Activated CD4-positive, alpha-beta T cell treated with anti-CD3 and anti-CD28 coated beads, Interleukin-2, amount 10 ng/mL, durations not matched to agents 7 days and 5 days (primary cell): ENCODE measurements at regions not wholly inside any gene's neighbourhood (a gene's known extent, or its start where the extent isn't known, plus 50 kb on each side); places are given as distances from the start of the nearest gene placed in this dataset.

ENCODE experiments used
- CTCF ChIA-PET: fragments of 350-600 bp; sonication (Branson Sonifier 250); formaldehyde crosslinking; loops from one replicate; lab custom pipeline; 2021; ENCODE audit warnings: antibody characterized with exemption; lab: Charles Lee
- POLR2A ChIA-PET: fragments of 350-600 bp; sonication (Branson Sonifier 250); formaldehyde crosslinking; loops from one replicate; lab custom pipeline; 2021; ENCODE audit warnings: antibody characterized with exemption; lab: Charles Lee
- DNase-seq: peaks from one replicate; pipeline ENCODE4 v3.0.0-alpha.2; 2020
- H3K27ac Mint-ChIP-seq: one replicate; pipeline ENCODE4 v1.8.0; 2021; ENCODE audit warnings: mild to moderate bottlenecking, moderate library complexity, mixed read lengths
- H3K27me3 Mint-ChIP-seq: one replicate; pipeline ENCODE4 v1.8.0; 2021; ENCODE audit warnings: mixed read lengths
- H3K36me3 Mint-ChIP-seq: one replicate; pipeline ENCODE4 v1.8.0; 2021; ENCODE audit warnings: low read depth, mixed read lengths
- H3K4me1 Mint-ChIP-seq: one replicate; pipeline ENCODE4 v1.8.0; 2021; ENCODE audit warnings: mixed read lengths
- H3K4me3 Mint-ChIP-seq: one replicate; pipeline ENCODE4 v1.8.0; 2021; ENCODE audit warnings: mild to moderate bottlenecking, moderate library complexity, mixed read lengths
- H3K9me3 Mint-ChIP-seq: one replicate; pipeline ENCODE4 v1.8.0; 2021; ENCODE audit warnings: mixed read lengths

DNA sequence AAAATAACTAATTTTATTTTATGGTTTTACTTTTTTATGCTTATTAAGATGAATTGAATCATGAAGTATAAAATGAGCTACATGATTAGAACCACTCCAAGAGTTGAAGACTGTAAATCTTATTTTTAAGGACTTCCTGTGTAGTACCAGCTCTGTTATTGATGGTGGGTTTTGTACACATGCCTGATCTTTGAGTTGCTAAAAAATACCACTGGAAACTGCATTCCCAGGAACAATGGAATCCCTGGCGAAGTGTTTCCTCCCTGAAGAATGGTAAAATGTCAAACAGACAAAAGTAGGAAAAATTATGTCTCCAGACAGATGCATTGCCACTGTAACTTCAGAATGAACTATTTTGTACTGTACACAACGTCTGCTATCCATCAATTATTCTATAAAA lies 935.4 kb upstream of the TENM3 start:
- no peak for DNase-seq
- ChIA-PET POLR2A (interaction anchor here (0.6 kb wide), 1 partner anchor 35 kb away, joined by 3 read pairs; no protein-coding TSS in a partner anchor), CTCF (no interaction called here)
- Mint-ChIP-seq H3K27me3 (no peaks in the 10 kb centered on the region), H3K4me3 (no peak overlapping the region), H3K9me3 (no peaks in the 10 kb centered on the region), H3K27ac (no peak overlapping the region), H3K36me3 (no peaks in the 10 kb centered on the region), H3K4me1 (no peaks in the 10 kb centered on the region)

DNA sequence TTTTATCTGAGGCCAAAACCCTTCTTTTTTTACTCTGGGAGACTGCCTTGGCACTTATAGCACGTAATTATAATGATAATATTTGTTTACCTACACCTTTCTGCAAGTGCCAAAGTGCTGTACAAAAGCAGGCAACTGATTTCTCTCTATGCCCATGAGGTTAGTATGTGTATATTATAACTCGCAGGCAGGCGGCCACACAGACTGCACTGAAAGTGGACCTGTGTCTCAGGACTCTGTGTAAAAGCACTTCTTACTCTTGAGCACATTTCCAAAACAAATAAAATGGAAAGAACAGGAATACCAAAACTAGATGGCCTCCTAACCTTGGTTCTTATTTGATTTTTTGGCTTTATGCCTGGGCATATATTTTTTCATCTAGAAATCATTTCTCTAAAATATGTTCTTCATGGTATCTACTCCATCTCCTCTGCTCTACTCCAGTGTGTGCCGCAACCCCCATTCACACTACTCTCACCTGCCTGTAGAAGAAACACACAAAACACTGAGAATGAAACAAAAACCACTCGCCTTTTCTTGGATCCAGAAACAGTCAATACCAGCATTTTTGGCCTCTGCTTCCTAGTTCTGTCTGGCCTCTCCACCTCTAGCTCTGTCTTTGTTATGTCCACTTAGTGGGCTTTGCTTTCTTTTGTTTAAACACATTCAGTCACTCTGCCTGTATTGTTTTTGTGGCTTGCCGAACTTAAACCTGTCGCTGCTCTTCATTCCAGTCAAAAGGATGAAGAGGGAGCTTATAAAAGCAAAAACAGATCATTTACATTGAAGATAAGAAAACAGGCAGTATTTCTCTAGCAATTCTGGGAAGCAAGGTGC lies 934.5 kb upstream of the TENM3 start:
- H3K4me3 Mint-ChIP-seq: no peak overlapping the region
- H3K27ac Mint-ChIP-seq: no peak overlapping the region
- no peaks in the 10 kb centered on the region for H3K36me3 Mint-ChIP-seq
- ChIA-PET POLR2A (no interaction called here), CTCF (no interaction called here)
- H3K4me1 Mint-ChIP-seq: no peaks in the 10 kb centered on the region
- DNase-seq: no peak
- no peaks in the 10 kb centered on the region for H3K27me3 Mint-ChIP-seq
- no peaks in the 10 kb centered on the region for H3K9me3 Mint-ChIP-seq

- DNase-seq: no peak
- Mint-ChIP-seq H3K27me3 (no peaks in the 10 kb centered on the region), H3K36me3 (no peaks in the 10 kb centered on the region), H3K4me1 (no peaks in the 10 kb centered on the region), H3K27ac (no peak overlapping the region), H3K4me3 (no peak overlapping the region), H3K9me3 (no peaks in the 10 kb centered on the region)
- CTCF ChIA-PET: no interaction called here
- POLR2A ChIA-PET: no interaction called here
Measured at GRCh38 chr4:181312066-181312465, 931.1 kb upstream of the TENM3 start.

DNA sequence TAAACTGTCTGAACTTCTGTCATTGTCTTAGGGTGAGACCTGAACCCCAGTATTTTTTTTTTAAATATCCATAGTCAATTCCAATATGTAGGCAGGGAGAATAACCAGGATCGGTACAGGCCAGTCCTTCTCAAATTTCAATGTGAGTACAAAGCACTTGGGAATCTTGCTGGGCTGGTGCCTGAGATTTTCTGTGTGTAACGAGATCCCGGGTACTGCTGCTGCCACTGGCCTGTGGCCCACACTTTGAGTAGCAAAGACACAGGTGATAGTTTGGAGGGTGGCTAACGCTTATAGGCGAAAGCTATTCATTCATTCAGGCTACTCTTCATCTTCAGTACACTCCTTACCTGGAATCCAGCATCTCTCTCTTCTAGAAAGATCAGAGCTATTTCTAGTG lies 923.6 kb upstream of the TENM3 start:
- no peak for DNase-seq
- ChIA-PET POLR2A (no interaction called here), CTCF (no interaction called here)
- H3K27me3 Mint-ChIP-seq: no peaks in the 10 kb centered on the region
- H3K36me3 Mint-ChIP-seq: no peaks in the 10 kb centered on the region
- H3K4me1 Mint-ChIP-seq: no peaks in the 10 kb centered on the region
- H3K9me3 Mint-ChIP-seq: no peaks in the 10 kb centered on the region
- no peak overlapping the region for H3K27ac Mint-ChIP-seq
- no peak overlapping the region for H3K4me3 Mint-ChIP-seq

- ChIA-PET POLR2A (no interaction called here), CTCF (no interaction called here)
- Mint-ChIP-seq H3K36me3 (no peaks in the 10 kb centered on the region), H3K27me3 (no peaks in the 10 kb centered on the region), H3K27ac (no peak overlapping the region), H3K9me3 (peaks cover 6% of the 10 kb centered on the region), H3K4me3 (no peak overlapping the region), H3K4me1 (no peaks in the 10 kb centered on the region)
- no peak for DNase-seq
Measured at GRCh38 chr4:181323061-181323460, 920.1 kb upstream of the TENM3 start.

DNA sequence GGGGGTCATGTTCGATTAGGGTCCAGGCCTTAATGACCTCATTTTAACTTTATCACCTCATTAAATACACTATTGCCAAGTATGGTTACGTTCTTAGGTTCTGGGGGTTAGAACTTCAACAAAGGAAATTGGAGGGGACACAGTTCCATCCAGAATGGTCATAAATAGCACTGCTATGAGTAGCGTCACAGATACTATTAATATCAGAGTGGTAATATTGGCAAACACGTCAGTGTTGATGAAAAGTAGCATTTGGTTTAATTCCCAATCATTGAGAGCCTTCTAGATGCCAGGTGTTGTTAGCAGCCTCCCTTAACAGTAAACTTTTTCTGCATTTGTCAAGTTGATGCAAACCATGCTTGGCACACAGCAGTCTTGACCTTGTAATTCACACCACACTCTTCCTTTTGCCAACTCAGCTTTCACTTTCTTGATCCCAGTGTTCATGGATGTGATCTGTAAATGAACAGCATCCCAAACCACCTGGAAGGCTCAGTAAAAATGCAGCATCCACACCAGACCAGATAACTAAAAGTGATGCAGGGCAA lies 912.5 kb upstream of the TENM3 start:
- Mint-ChIP-seq H3K9me3 (peaks cover 10% of the 10 kb centered on the region), H3K4me1 (no peaks in the 10 kb centered on the region), H3K27me3 (no peaks in the 10 kb centered on the region), H3K4me3 (no peak overlapping the region), H3K36me3 (no peaks in the 10 kb centered on the region), H3K27ac (no peak overlapping the region)
- POLR2A ChIA-PET: no interaction called here
- CTCF ChIA-PET: no interaction called here
- DNase-seq: no peak

- Mint-ChIP-seq H3K4me1 (no peaks in the 10 kb centered on the region), H3K27ac (no peak overlapping the region), H3K9me3 (peaks cover 10% of the 10 kb centered on the region), H3K27me3 (no peaks in the 10 kb centered on the region), H3K4me3 (no peak overlapping the region), H3K36me3 (no peaks in the 10 kb centered on the region)
- ChIA-PET CTCF (no interaction called here), POLR2A (no interaction called here)
- DNase-seq: no peak
Measured at GRCh38 chr4:181331214-181331613, 912.0 kb upstream of the TENM3 start.

- H3K4me1 Mint-ChIP-seq: no peaks in the 10 kb centered on the region
- H3K4me3 Mint-ChIP-seq: no peak overlapping the region
- H3K9me3 Mint-ChIP-seq: peaks cover 11% of the 10 kb centered on the region
- no peaks in the 10 kb centered on the region for H3K27me3 Mint-ChIP-seq
- DNase-seq: no peak
- ChIA-PET POLR2A (no interaction called here), CTCF (no interaction called here)
- H3K36me3 Mint-ChIP-seq: no peaks in the 10 kb centered on the region
- no peak overlapping the region for H3K27ac Mint-ChIP-seq
Measured at GRCh38 chr4:181345931-181346330, 897.3 kb upstream of the TENM3 start.

DNA sequence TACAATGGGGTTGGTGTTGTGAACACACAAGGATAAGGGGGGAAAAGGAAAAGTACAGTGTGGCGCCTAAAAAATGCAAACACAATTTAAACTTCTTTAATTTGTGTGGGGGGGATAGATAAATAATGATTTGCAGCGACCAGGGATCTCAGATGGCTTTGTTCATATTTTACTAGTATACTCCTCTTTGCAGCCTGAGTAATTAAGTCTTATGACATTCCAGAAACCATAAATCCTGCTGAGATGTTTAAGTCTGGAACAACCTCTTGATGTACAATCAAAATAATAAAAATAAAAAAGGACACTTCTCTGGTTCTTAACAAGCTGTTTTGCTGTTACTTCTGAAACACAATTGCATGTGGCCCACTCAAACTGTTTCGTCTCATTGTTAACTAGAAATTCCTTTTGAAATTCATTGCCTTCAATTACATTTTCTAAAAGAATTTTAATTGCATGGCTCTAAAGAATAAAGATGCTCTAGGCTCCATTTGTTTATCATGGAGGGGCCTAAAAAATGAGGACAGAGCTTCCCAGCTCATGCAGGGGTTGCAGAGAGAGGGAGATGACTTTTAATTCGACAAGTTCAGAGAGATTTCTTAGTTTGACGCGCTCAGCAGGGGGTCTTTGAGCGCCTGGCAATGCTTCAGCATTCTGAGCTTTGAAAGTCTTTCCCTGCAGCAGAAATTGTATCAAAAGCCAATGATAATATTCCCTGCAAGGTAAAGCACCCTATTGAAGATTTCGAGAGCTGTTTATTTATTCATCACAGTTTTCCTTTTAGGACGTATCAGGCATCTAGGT lies 892.4 kb upstream of the TENM3 start:
- H3K27me3 Mint-ChIP-seq: no peaks in the 10 kb centered on the region
- POLR2A ChIA-PET: no interaction called here
- no peaks in the 10 kb centered on the region for H3K36me3 Mint-ChIP-seq
- peaks cover 6% of the 10 kb centered on the region for H3K9me3 Mint-ChIP-seq
- no peak overlapping the region for H3K4me3 Mint-ChIP-seq
- CTCF ChIA-PET: no interaction called here
- no peaks in the 10 kb centered on the region for H3K4me1 Mint-ChIP-seq
- no peak for DNase-seq
- no peak overlapping the region for H3K27ac Mint-ChIP-seq

GRCh38 chr4:181364504-181364903 lies 878.7 kb upstream of the TENM3 start:
- no peak overlapping the region for H3K27ac Mint-ChIP-seq
- ChIA-PET POLR2A (no interaction called here), CTCF (no interaction called here)
- H3K27me3 Mint-ChIP-seq: no peaks in the 10 kb centered on the region
- no peak for DNase-seq
- H3K36me3 Mint-ChIP-seq: no peaks in the 10 kb centered on the region
- no peak overlapping the region for H3K4me3 Mint-ChIP-seq
- no peaks in the 10 kb centered on the region for H3K9me3 Mint-ChIP-seq
- H3K4me1 Mint-ChIP-seq: no peaks in the 10 kb centered on the region

DNA sequence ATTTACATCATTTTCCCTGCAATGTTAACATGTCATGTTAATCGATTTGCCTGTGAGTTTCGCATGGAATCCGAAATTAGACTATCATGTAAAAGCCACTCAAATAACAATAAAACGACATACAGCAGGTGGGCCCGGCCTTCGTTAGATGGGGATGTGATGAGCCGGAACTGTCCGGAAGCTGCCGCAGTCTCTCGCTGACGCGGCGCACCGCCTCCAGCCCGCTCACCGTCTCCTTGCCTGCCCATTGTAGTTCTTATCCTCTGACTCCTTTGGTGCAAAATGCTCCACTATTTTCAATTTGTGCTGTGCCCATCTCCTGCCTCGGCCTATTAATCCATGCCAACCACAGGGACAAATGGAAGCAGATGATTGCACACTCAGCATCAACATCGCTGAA lies 877.5 kb upstream of the TENM3 start:
- CTCF ChIA-PET: no interaction called here
- no peaks in the 10 kb centered on the region for H3K4me1 Mint-ChIP-seq
- POLR2A ChIA-PET: no interaction called here
- H3K4me3 Mint-ChIP-seq: no peak overlapping the region
- no peak for DNase-seq
- H3K36me3 Mint-ChIP-seq: no peaks in the 10 kb centered on the region
- no peaks in the 10 kb centered on the region for H3K27me3 Mint-ChIP-seq
- H3K9me3 Mint-ChIP-seq: no peaks in the 10 kb centered on the region
- H3K27ac Mint-ChIP-seq: no peak overlapping the region

- no peak overlapping the region for H3K4me3 Mint-ChIP-seq
- no peak overlapping the region for H3K27ac Mint-ChIP-seq
- no peaks in the 10 kb centered on the region for H3K27me3 Mint-ChIP-seq
- ChIA-PET CTCF (no interaction called here), POLR2A (no interaction called here)
- no peaks in the 10 kb centered on the region for H3K9me3 Mint-ChIP-seq
- no peaks in the 10 kb centered on the region for H3K4me1 Mint-ChIP-seq
- DNase-seq: no peak
- H3K36me3 Mint-ChIP-seq: no peaks in the 10 kb centered on the region
Measured at GRCh38 chr4:181372014-181372413, 871.2 kb upstream of the TENM3 start.

DNA sequence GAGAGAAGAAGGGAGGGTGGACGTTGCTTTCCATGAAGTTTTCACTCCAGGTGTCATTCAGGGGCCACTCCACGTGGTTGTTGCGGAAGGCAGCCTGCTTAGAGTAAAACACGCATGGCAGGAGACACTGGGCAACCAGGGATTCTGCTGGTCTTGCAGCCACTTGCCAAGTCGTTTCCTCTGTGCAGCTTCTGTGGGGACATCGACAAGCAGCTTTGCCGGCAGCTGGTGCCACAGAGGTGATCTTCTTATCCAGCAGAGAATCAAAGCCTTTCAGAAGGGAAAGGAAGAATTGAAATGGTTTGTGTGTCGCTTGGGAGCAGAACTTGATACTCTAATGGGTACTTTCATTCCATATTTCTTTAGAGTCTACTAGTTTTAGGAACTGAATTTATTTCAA lies 867.1 kb upstream of the TENM3 start:
- POLR2A ChIA-PET: no interaction called here

More for the DNA sequence above, 867.1 kb upstream of the TENM3 start:
- CTCF ChIA-PET: no interaction called here
- H3K4me1 Mint-ChIP-seq: no peaks in the 10 kb centered on the region
- H3K4me3 Mint-ChIP-seq: no peak overlapping the region
- DNase-seq: no peak
- no peaks in the 10 kb centered on the region for H3K27me3 Mint-ChIP-seq
- no peak overlapping the region for H3K27ac Mint-ChIP-seq
- H3K36me3 Mint-ChIP-seq: no peaks in the 10 kb centered on the region
- H3K9me3 Mint-ChIP-seq: no peaks in the 10 kb centered on the region
